GM21723 (cell line): ENCODE measurements at regions not wholly inside any gene's neighbourhood (a gene's known extent, or its start where the extent isn't known, plus 50 kb on each side); places are given as distances from the start of the nearest gene placed in this dataset.

ENCODE experiments used
- ATAC-seq: cut with Tn5 transposase; IDR thresholded peaks from one replicate; pipeline ENCODE4 v1.9.1; 2021; ENCODE audit warnings: mild to moderate bottlenecking, moderate library complexity; ENCODE audit not compliant: unreplicated experiment

DNA sequence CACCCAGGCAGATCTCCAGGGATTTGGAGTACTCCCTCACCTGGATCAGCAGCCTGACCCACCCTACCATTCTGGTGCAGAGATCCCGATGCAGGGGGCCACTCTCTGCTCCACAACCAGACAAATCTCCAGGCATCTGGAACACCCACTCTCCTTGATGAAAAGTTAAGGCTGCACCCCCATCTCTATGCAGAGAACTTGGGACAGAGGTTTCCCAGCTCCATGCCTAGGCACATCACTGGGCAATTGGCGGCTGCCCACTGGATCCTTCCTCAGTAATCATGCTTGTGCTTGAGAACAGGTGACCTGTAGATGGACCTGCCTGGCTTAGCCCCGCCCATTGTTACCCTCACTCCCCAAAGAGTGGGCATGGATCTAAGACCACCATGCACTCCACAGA, 624.9 kb downstream of the CBLN2 start:
- ATAC-seq = no peak

GRCh38 chr18:71913641-71914040, 630.5 kb downstream of the CBLN2 start:
- no peak for ATAC-seq

DNA sequence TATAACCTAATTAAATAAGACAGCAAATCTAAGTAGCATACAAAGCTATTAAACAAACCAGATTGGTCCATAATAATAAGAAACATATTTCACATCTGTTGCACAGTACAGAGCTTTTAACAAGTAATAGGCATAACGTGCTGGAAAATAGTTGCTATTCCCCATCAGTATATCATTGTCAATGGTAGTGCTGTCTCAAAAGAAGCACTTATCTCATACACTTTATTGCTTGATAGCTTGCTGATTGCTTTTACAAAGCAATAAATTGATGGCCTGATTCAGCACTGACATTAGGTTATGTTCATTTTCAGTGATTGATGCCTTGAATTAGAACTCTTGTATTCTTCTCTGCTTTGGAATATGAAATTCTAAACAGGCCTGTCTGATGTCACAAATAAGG, 641.7 kb downstream of the CBLN2 start:
- ATAC-seq = no peak

- ATAC-seq = no peak
Measured at GRCh38 chr18:71899707-71900472, 644.3 kb downstream of the CBLN2 start.

- no peak for ATAC-seq
Measured at GRCh38 chr18:71899183-71899582, 645.0 kb downstream of the CBLN2 start.

DNA sequence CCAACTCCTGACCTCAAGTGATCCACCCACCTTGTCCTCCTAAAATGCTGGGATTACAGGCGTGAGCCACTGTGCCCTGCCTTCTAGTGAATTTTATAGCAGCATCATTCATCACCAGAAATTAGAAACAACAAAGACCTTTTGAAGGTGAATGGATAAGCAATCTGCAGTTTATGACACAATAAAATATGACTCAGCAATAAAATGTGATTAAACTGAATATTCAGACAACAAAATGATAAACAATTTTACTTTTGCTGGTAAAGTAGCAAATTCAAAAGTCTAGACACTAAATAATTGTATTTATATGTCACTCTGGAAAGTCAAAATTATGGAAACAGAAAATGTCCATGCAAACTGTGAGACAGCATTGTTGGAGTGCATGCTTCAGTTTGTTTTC, 656.6 kb downstream of the CBLN2 start:
- no peak for ATAC-seq

- ATAC-seq = no peak
Measured at GRCh38 chr18:71878226-71878625, 665.9 kb downstream of the CBLN2 start.

DNA sequence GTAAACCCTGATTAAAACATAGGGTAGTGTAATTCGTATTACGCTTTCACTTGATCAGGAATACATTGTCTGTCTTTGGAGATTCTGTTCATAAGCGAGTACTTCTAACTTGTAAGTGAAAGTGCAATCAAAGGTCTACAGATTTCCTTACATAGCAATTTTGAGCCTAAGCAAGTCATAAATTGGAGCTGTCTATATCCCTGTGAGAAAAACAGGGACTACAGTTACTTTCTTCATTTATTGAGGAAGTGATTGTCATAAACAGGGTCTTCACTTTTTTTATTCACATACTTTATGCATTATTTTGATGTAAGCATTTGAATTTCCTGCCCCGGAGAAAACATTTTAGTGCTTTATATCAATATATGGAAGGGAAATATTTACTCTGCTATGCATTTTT, 670.4 kb downstream of the CBLN2 start:
- no peak for ATAC-seq

- no peak for ATAC-seq
Measured at GRCh38 chr18:71865888-71866287, 678.3 kb downstream of the CBLN2 start.

DNA sequence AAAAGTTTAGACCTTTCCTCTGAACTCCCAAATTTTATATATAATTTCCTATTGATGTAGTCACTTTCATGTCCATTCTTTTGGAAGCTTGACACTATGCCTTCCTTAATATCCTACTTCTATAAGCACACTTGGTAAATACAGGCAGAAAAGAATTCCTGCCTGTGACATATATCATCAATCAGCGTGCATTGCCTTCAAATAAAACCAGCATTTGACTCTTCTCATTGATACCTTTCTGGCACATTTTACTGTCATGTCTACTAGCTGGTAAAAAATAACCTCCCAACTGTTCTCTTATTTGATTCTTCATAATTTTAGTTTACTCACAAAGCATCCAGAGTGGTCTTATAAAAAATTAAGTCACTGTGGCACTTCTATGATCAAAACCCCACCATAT, 693.5 kb downstream of the CBLN2 start:
- ATAC-seq = no peak

- no peak for ATAC-seq
Measured at GRCh38 chr18:71849407-71849806, 694.7 kb downstream of the CBLN2 start.

GRCh38 chr18:71846716-71847115, 697.4 kb downstream of the CBLN2 start:
- ATAC-seq = no peak

GRCh38 chr18:71844814-71845213, 699.3 kb downstream of the CBLN2 start:
- no peak for ATAC-seq

DNA sequence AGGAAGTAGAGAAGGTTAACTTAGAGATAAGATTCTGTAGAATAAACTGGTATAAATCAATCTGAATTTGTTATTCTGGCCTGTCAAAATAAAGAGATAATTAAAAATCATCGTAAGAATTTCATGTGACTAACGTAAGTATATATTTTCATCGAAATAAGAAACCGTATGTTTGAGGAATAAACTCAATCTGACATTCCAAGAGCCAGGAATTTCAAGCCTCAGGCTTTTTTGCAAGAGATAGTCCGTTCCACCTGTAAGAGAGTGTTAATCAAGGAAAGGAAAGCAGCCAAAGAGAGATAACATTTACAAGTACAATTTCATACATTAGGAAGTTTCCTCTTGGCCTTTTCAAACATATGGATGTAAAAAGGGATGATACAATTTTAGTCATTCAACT, 701.5 kb downstream of the CBLN2 start:
- ATAC-seq = no peak

GRCh38 chr18:71837547-71837946, 706.6 kb downstream of the CBLN2 start:
- ATAC-seq = no peak

DNA sequence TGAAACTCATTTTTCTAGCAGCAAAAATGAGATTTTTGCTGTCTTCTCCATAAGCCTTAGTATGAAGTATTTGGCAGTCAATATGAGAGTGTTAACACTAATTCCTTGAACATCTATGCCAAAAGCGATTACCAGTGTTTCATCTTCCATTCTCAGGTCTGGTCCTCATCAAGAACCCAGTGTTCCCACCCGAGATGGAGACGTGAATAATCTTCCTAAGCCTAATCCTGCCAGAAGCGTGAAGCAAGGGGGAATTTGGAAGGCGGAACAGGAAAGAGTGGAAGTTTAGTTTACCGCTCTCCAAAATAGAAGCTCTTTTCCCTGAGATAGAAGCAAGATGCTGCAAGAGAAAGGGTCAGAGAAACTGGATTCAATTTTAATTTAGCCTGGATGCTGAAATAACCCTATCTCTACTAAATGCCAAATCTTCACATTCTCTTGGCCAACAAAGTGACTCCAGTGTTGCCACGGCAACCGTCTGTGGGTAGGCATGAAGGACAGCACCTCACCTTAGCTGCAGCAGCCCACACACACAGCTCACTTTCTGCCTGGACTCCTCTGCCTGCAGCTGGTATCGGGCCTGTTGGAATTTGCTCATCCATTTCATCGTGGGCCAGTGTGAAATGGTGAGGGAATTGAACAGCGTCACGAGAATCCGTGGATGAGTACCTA, 711.1 kb downstream of the CBLN2 start:
- no peak for ATAC-seq

GRCh38 chr18:71831039-71831438, 713.1 kb downstream of the CBLN2 start:
- ATAC-seq = no peak

DNA sequence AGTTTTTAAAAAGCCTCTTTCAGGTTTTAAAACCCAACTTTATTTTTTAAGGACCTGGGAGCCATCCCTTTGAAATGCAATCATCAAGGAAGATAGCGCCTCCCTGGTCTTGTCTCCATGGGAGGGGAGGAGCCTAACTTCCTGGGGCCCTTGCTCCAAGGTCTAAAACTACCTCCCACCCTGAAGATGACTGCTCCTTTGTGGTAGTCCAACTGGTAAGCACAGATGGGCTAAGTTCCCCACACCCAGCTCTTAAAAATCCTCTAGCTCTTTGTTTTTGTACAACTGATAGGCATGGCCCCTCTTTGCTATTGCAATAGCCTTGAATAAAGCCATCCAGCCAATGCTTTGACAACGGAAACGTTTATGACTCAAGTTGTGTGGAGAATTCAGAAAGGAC, 716.8 kb downstream of the CBLN2 start:
- no peak for ATAC-seq

- ATAC-seq = no peak
Measured at GRCh38 chr18:71815305-71815704, 728.8 kb downstream of the CBLN2 start.

- no peak for ATAC-seq
Measured at GRCh38 chr18:71809711-71810110, 734.4 kb downstream of the CBLN2 start.

GRCh38 chr18:71808616-71809015, 735.5 kb downstream of the CBLN2 start:
- ATAC-seq = no peak

DNA sequence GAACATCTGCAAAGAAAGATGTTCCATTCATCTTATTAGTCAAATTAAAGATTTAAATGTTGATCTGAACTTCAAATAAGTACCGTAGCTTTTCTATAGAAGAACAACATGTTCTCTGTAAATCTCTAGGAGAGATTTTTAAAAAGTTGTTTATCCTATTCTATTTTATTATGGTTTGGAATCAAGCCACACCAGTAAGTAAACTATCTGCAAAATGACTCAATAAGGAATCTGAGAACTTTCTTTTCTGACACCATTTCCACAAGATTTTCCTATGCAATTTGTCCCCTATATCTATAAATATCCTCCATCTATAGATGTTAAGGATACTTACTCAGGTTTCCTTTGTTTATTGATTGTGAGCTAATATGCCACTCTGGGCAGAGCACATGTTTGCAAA, 736.6 kb downstream of the CBLN2 start:
- ATAC-seq = no peak
